Gastrocnemius medialis (tissue), 4 donors: ENCODE measurements at regions not wholly inside any gene's neighbourhood (a gene's known extent, or its start where the extent isn't known, plus 50 kb on each side); places are given as distances from the start of the nearest gene placed in this dataset.

ENCODE experiments used
- ATAC-seq, 2 donors: fragments of 150-250 bp; one replicate each; pipeline ENCODE4 v1.9.1; 2016
- DNase-seq, 2 donors: peaks; one replicate each; pipeline ENCODE4 v3.0.0-alpha.2; 2019
- H3K27ac ChIP-seq, 4 donors: fragments of 200-600 bp; sonication (generic); 1 replicate in 1 of 4; 2 replicates in 3 of 4; pipeline ENCODE4 v1.5.1; 2016 to 2018; ENCODE audit warnings: mild to moderate bottlenecking in 2 of 4, moderate library complexity in 1 of 4
- H3K27me3 ChIP-seq, 3 donors: fragments of 200-600 bp; sonication (generic) in 2 of 3; 1 replicate in 1 of 3; 2 replicates in 2 of 3; pipeline versions ENCODE4 v1.5.1 to v1.6.0; 2016 to 2019; ENCODE audit warnings: mild to moderate bottlenecking in 1 of 3, moderate library complexity in 1 of 3
- H3K36me3 ChIP-seq, 2 donors: fragments of 200-600 bp; sonication (generic) in 1 of 2; one replicate each; pipeline ENCODE4 v1.5.1; 2017 to 2018
- H3K4me1 ChIP-seq, 2 donors: fragments of 200-600 bp; sonication (generic) in 1 of 2; one replicate each; pipeline ENCODE4 v1.5.1; 2016 to 2017; ENCODE audit warnings: mild to moderate bottlenecking in 2 of 2
- H3K4me3 ChIP-seq, 4 donors: fragments of 200-600 bp; sonication (generic) in 3 of 4; 1 replicate in 1 of 4; 2 replicates in 3 of 4; pipeline ENCODE4 v1.5.1; 2016 to 2019; ENCODE audit warnings: mild to moderate bottlenecking in 2 of 4
- H3K9me3 ChIP-seq, 3 donors: fragments of 200-600 bp; sonication (generic) in 2 of 3; 1 replicate in 1 of 3; 2 replicates in 2 of 3; pipeline ENCODE4 v1.5.1; 2016 to 2019
- POLR2A ChIP-seq, 2 donors: fragments of 450-650 bp; IDR thresholded peaks; one replicate each; pipeline ENCODE4 v1.6.1; 2017; ENCODE audit warnings: antibody characterized with exemption in 2 of 2, mild to moderate bottlenecking in 2 of 2, moderate library complexity in 2 of 2
- in situ Hi-C, 4 donors: fragments of 200-750 bp; cut with MboI; loops; one replicate each; pipeline versions ENCODE4 v1.15.0 to v1.8.0; 2017; ENCODE audit warnings: low sequenced_read_pairs in 4 of 4
- intact Hi-C: fragments of 100-400 bp; cut with DNase I; formaldehyde crosslinking; loops from one replicate; pipeline ENCODE4 v1.15.1; 2023; ENCODE audit warnings: low total_unique reads
- TF ChIP-seq, protein P1 (sequence below), 5 experiments: fragments of 450-650 bp in 3 of 5; fragments of 200-600 bp in 2 of 5; sonication (generic) in 2 of 5; IDR thresholded peaks in 4 of 5; conservative IDR thresholded peaks in 1 of 5; 1 replicate in 4 of 5; 2 replicates in 1 of 5; pipeline ENCODE4 v1.5.1; 2016 to 2019; ENCODE audit warnings: antibody characterized with exemption in 5 of 5, mild to moderate bottlenecking in 3 of 5, moderate library complexity in 3 of 5

DNA sequence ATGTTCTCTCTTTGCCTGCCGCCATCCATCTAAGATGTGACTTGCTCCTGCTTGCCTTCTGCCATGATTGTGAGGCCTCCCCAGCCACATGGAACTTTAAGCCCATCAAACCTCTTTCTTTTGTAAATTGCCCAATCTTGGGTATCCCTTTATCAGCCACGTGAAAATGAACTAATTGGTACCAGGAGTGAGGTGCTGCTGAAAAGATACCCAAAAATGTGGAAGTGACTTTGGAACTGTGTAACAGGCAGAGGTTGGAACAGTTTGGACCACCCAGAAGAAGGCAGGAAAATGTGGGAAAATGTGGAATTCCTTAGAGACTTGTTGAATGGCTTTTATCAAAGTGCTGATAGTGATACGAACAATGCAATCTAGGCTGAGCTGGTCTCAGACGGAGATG is 694.9 kb downstream of the FRK start:
- TF ChIP-seq, protein P1, sequence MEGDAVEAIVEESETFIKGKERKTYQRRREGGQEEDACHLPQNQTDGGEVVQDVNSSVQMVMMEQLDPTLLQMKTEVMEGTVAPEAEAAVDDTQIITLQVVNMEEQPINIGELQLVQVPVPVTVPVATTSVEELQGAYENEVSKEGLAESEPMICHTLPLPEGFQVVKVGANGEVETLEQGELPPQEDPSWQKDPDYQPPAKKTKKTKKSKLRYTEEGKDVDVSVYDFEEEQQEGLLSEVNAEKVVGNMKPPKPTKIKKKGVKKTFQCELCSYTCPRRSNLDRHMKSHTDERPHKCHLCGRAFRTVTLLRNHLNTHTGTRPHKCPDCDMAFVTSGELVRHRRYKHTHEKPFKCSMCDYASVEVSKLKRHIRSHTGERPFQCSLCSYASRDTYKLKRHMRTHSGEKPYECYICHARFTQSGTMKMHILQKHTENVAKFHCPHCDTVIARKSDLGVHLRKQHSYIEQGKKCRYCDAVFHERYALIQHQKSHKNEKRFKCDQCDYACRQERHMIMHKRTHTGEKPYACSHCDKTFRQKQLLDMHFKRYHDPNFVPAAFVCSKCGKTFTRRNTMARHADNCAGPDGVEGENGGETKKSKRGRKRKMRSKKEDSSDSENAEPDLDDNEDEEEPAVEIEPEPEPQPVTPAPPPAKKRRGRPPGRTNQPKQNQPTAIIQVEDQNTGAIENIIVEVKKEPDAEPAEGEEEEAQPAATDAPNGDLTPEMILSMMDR (IDR thresholded peaks at IDR 0.05 in 4 of 5, conservative IDR thresholded peaks at IDR 0.05 in 1 of 5), result no peak
- TF ChIP-seq POLR2A (IDR thresholded peaks at IDR 0.05), result no peak
- H3K9me3 ChIP-seq, result no peaks in the 10 kb centered on the region
- no peak overlapping the region for H3K27ac ChIP-seq
- no peak overlapping the region for H3K4me3 ChIP-seq
- H3K36me3 ChIP-seq, result no peaks in the 10 kb centered on the region
- in situ Hi-C loops, result no loop called here
- no peaks in the 10 kb centered on the region for H3K4me1 ChIP-seq
- intact Hi-C loops, result no loop called here
- DNase-seq (no peak), ATAC-seq (no peak)
- H3K27me3 ChIP-seq, result no peaks in the 10 kb centered on the region

DNA sequence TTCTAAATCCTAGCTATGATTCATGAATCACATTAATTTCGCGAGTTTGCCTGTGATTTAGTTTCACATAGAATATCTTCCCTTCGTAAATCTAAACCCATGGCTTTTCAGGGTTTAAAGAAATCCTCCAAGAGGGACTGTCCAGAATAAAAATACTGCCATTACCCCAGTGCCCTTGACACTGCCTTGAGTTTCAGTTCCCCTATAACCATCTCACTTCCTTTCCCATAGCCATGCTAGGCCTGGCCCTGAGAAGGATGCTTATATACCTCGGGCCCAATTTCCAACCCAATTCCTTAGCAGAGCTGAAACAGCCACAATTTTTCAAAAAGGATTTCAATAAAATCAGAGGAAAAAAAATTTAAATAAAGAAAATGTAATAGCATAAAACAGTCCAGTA is 697.3 kb downstream of the FRK start:
- in situ Hi-C loops (no loop called here), intact Hi-C loops (no loop called here)
- no peaks in the 10 kb centered on the region for H3K4me1 ChIP-seq
- TF ChIP-seq, protein P1 (IDR thresholded peaks at IDR 0.05 in 4 of 5, conservative IDR thresholded peaks at IDR 0.05 in 1 of 5), result no peak
- TF ChIP-seq POLR2A (IDR thresholded peaks at IDR 0.05), result no peak
- no peak for DNase-seq
- no peaks in the 10 kb centered on the region for H3K9me3 ChIP-seq
- no peaks in the 10 kb centered on the region for H3K36me3 ChIP-seq
- ATAC-seq, result no peak
- H3K27ac ChIP-seq, result no peak overlapping the region
- no peaks in the 10 kb centered on the region for H3K27me3 ChIP-seq
- no peak overlapping the region for H3K4me3 ChIP-seq

DNA sequence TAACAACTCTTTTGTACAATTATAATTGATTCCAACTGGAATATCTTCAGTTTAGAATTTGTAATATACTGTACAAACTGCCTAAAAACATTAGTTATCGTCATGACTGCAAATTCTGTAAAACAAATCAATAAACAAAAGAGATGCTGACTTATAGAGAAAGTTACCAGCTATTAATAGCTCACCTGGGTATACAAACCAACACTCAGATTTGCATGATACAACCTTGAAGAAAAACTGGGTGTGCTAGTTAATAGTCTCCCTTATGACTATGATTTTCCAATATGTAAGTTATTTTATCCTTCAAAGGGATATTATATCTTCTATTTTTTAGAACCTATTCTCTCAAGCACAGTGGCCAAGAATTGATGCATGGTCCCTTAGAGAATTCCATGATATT is 698.5 kb downstream of the FRK start:
- TF ChIP-seq, protein P1 (IDR thresholded peaks at IDR 0.05 in 4 of 5, conservative IDR thresholded peaks at IDR 0.05 in 1 of 5), result no peak
- no peak for TF ChIP-seq POLR2A (IDR thresholded peaks at IDR 0.05)
- Histone ChIP-seq H3K27ac (no peak overlapping the region), H3K4me3 (no peak overlapping the region), H3K4me1 (no peaks in the 10 kb centered on the region), H3K27me3 (no peaks in the 10 kb centered on the region), H3K9me3 (no peaks in the 10 kb centered on the region), H3K36me3 (no peaks in the 10 kb centered on the region)
- DNase-seq, result no peak
- no peak for ATAC-seq
- in situ Hi-C loops (no loop called here), intact Hi-C loops (no loop called here)

DNA sequence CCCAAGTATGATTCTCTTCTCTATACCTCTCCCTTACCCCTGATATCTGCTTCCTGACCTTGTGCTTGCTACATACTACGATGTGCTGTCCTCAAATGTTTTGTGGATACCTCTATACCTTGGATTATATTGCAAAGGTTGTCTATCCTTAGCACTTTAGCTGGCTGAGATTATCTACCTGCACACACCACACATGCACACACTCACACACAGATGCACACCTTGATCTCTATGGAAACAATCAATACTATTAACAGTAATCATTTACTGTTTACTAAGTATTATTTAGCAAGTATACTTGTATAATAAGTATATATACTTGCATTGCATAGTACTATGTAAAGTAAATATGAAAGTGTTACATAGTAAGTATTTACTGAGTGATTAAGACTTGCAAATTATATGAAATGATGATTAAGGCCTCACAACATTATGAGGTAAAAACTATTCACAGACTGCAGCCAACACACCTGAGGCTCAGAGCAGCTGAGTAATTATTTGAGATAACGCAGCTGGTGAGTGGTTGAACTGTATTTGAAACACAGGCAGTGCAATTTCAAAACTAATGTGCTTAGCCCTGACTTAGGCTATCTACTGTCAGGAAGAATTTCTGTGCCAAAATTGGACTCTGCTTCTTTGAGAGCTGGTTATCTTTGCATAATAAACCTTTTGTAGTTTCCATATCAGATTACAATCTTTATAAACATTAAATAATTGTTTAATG is 699.9 kb downstream of the FRK start:
- intact Hi-C loops (no loop called here), in situ Hi-C loops (no loop called here)
- no peak for TF ChIP-seq POLR2A (IDR thresholded peaks at IDR 0.05)
- TF ChIP-seq, protein P1 (IDR thresholded peaks at IDR 0.05 in 4 of 5, conservative IDR thresholded peaks at IDR 0.05 in 1 of 5), result no peak

DNA sequence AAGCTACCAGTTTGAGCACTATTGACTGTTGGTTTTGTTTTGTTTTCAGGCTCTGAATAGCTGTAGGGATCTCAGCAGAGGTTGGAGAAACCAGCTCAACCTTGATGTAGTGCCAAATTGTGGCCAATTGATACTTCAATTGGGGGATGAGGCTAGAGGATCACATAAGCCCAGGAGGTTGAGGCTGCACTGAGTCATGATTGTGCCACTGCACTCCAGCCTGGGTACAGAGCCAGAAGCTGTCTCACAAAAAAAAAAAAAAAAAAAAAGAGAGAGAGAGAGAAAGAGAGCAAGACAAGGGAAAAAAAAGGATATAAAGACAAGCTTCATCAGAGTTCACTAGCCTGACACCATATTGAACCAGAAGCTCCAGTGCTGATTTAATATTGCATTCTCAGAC is 702.1 kb downstream of the FRK start:
- no peaks in the 10 kb centered on the region for H3K27me3 ChIP-seq
- no peaks in the 10 kb centered on the region for H3K4me1 ChIP-seq
- in situ Hi-C loops, result no loop called here
- intact Hi-C loops, result no loop called here
- no peak for DNase-seq
- no peaks in the 10 kb centered on the region for H3K36me3 ChIP-seq
- no peak overlapping the region for H3K4me3 ChIP-seq
- no peak for ATAC-seq
- no peak overlapping the region for H3K27ac ChIP-seq
- no peaks in the 10 kb centered on the region for H3K9me3 ChIP-seq
- no peak for TF ChIP-seq POLR2A (IDR thresholded peaks at IDR 0.05)
- TF ChIP-seq, protein P1 (IDR thresholded peaks at IDR 0.05 in 4 of 5, conservative IDR thresholded peaks at IDR 0.05 in 1 of 5), result no peak

More for the DNA sequence above, 699.9 kb downstream of the FRK start:
- Histone ChIP-seq H3K36me3 (no peaks in the 10 kb centered on the region), H3K9me3 (no peaks in the 10 kb centered on the region), H3K27me3 (no peaks in the 10 kb centered on the region), H3K27ac (no peak overlapping the region), H3K4me1 (no peaks in the 10 kb centered on the region), H3K4me3 (no peak overlapping the region)
- no peak for ATAC-seq
- DNase-seq, result no peak
